Sigmoid colon (tissue), 4 donors: ENCODE measurements at regions not wholly inside any gene's neighbourhood (a gene's known extent, or its start where the extent isn't known, plus 50 kb on each side); places are given as distances from the start of the nearest gene placed in this dataset.

Experiments used
- CTCF ChIP-seq, 4 experiments: fragments of 450-650 bp in 3 of 4; fragments of 200-600 bp in 1 of 4; IDR thresholded peaks; one replicate each; pipeline ENCODE4 v1.5.1; 2016 to 2019; ENCODE audit warnings: antibody characterized with exemption in 4 of 4, mild to moderate bottlenecking in 3 of 4, moderate library complexity in 2 of 4
- POLR2A ChIP-seq, 2 donors: fragments of 450-650 bp; IDR thresholded peaks; one replicate each; pipeline ENCODE4 v1.6.1; 2016; ENCODE audit warnings: antibody characterized with exemption in 2 of 2, mild to moderate bottlenecking in 2 of 2, moderate library complexity in 2 of 2
- POLR2AphosphoS5 ChIP-seq, 4 donors: sonication (generic); formaldehyde crosslinking; IDR thresholded peaks; one replicate each; pipeline ENCODE4 v1.6.1; 2017; ENCODE audit warnings: antibody characterized with exemption in 4 of 4

GRCh38 chr6:121886223-121886830, 450.9 kb downstream of the GJA1 start:
- TF ChIP-seq POLR2A (IDR thresholded peaks at IDR 0.05): no peak
- TF ChIP-seq CTCF (IDR thresholded peaks at IDR 0.05): no peak
- no peak for TF ChIP-seq POLR2AphosphoS5 (IDR thresholded peaks at IDR 0.05)
